GM19397 (cell line): ENCODE measurements at regions not wholly inside any gene's neighbourhood (a gene's known extent, or its start where the extent isn't known, plus 50 kb on each side); places are given as distances from the start of the nearest gene placed in this dataset.

ENCODE experiments used
- ATAC-seq: cut with Tn5 transposase; IDR thresholded peaks from one replicate; pipeline ENCODE4 v1.9.1; 2021; ENCODE audit warnings: mild to moderate bottlenecking, moderate library complexity; ENCODE audit not compliant: unreplicated experiment

GRCh38 chr6:2469428-2469827, 224.0 kb upstream of the GMDS start:
- no peak for ATAC-seq

- no peak for ATAC-seq
Observed at GRCh38 chr6:2468601-2468955, 223.2 kb upstream of the GMDS start.

DNA sequence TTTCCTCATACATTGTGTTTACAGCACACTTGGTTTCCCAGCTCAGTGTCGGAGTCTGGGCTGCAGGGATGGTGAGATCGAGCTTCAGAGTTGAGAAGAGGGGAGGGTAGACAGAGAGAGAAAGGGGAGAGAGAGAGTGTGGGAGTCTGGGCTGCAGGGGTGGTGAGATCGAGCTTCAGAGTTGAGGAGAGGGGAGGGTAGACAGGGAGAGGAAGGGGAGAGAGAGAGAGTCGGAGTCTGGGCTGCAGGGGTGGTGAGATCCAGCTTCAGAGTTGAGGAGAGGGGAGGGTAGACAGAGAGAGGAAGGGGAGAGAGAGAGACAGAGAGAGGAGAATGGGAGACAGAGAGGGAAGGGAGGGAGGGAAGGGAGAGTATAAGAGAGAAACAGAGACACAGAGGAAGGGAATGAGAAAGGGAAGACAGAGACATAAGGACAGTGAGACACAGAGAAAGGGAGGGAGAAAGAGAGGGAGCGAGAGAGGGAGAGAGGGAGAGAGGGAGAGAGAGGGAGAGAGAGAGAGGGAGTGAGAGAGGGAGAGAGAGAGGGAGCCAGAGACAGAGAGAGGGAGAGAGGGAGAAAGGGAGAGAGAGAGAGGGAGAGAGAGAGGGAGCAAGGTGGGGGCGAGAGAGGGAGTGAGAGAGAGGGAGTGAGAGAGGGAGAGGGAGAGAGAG, 222.7 kb upstream of the GMDS start:
- ATAC-seq = no peak

GRCh38 chr6:2465336-2465735, 219.9 kb upstream of the GMDS start:
- no peak for ATAC-seq

DNA sequence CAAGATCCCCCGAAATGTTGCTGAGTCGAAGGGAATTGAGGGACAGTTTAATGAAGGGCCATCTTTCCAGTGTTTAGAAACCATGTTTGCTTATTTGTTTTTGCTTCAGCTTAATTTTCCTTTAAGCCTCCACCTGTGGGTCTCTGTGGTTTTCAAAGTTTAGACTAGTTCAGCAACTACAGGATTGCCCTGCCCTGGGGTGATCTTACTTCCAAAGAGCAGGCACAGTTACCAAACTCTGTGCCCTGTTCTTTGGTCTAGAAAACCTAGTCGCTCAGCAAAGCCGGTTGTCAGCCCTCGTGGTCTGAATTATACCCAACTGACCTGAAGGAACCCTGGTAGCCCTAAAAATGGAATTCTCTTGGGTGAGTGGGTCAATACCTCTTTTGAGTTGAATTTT, 219.2 kb upstream of the GMDS start:
- ATAC-seq = no peak

GRCh38 chr6:2462831-2463230, 217.4 kb upstream of the GMDS start:
- no peak for ATAC-seq

DNA sequence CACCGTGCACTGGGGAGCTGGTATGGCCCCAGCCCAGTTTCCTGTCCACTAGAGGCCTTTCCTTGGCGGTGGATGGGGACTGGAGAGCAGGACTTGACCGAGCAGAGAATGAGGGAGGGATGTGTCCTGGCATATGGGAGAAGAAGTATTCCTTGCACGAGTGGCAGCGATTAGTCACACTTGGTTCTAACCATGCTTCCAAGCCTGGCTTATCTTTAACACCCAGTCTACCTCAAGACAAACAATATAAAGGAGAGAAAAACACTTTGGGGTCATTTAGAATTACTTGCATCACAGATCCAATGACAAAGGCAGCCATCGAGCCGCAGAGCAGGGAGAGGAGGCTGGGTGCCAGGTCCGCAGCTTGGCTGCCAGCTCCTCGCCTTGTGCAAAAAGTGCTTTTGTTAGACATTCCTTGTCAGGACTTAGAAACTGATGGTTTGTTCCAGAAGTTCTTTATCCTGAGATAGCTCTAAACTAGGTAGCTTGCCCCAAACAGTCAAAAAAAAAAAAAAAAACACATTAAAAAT, 214.9 kb upstream of the GMDS start:
- no peak for ATAC-seq

- no peak for ATAC-seq
Observed at GRCh38 chr6:2454180-2454579, 208.8 kb upstream of the GMDS start.

- no peak for ATAC-seq
Observed at GRCh38 chr6:2450546-2450945, 205.1 kb upstream of the GMDS start.

GRCh38 chr6:2449572-2449940, 204.2 kb upstream of the GMDS start:
- ATAC-seq = no peak

GRCh38 chr6:2448826-2449571, 203.6 kb upstream of the GMDS start:
- no peak for ATAC-seq

DNA sequence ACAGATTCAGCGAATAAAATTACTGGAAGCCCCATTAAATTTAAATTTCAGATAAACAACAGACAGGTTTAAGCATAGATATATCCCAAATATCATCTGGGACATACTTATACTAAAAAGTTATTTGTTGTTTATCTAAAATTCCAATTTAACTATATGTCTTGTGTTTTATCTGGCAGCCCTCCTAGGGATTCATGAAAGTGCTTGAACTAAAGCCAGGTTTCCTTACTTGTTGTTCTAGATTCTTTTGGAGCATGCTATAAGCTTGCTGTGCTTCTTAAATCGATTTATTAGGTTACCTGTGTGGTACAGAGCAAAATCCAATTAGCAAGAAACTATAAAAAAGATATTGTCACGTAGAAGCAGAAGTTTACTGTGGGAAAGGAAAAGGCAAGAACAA, 202.5 kb upstream of the GMDS start:
- no peak for ATAC-seq

GRCh38 chr6:2447318-2447920, 202.0 kb upstream of the GMDS start:
- no peak for ATAC-seq

- no peak for ATAC-seq
Observed at GRCh38 chr6:2441601-2442475, 196.4 kb upstream of the GMDS start.

- no peak for ATAC-seq
Observed at GRCh38 chr6:2440516-2440915, 195.1 kb upstream of the GMDS start.

GRCh38 chr6:2439632-2440031, 194.2 kb upstream of the GMDS start:
- no peak for ATAC-seq

- no peak for ATAC-seq
Observed at GRCh38 chr6:2439082-2439481, 193.7 kb upstream of the GMDS start.

- no peak for ATAC-seq
Observed at GRCh38 chr6:2436410-2437154, 191.2 kb upstream of the GMDS start.

- no peak for ATAC-seq
Observed at GRCh38 chr6:2435323-2435722, 189.9 kb upstream of the GMDS start.

DNA sequence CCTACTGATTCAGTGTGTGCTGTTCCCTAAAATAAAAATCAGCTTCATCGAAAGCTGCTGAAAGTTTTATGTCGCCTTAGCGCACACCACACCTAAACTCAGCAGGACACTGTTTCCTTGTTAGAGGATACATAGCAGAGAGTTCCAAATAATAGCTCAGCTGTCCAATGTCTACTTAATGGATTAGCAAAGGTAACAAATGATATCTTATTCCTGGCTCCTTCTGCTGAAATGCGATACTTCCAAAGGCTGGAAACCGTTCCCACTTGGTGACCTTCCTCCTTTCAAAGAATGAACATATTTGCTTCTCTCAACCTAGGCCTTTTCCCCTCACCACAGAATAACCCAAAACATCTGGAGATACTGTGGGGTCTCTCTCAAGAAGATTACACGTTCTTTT, 189.5 kb upstream of the GMDS start:
- no peak for ATAC-seq

DNA sequence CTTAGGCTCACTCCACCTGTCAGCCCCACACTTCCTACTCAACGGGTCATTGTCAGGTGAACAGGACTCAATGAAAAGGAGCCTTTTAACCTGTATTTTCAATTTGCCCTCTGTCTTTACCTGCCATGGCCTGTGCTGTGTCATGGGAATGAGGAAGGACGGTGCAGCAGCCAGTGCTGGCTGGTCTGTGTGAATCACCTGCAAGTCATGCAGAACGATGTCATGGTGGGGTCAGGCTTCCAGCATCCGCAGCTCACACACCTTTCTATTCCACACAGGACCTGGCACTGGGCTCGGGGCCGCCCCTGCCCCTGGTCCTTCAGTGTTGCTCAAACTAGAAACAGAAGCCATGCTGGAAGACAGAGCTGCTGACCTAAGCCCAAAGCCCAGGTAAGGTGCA, 188.7 kb upstream of the GMDS start:
- no peak for ATAC-seq
